Hepatocyte (in vitro differentiated cells): ENCODE measurements at regions not wholly inside any gene's neighbourhood (a gene's known extent, or its start where the extent isn't known, plus 50 kb on each side); places are given as distances from the start of the nearest gene placed in this dataset. TPM values are rescaled to one million over a fixed set of nuclear protein-coding genes. Genes with fewer than 3 reads are reported as not detected.

Experiments
- DNase-seq: peaks from one replicate; pipeline ENCODE4 v3.0.0-alpha.2; 2016; ENCODE audit warnings: low spot score
- H2AFZ ChIP-seq: fragments of 200-600 bp; sonication (generic); 2 replicates; pipeline ENCODE4 v1.6.0; 2016; ENCODE audit warnings: antibody characterized with exemption, mild to moderate bottlenecking
- H3K27ac ChIP-seq: fragments of 200-600 bp; sonication (generic); 2 replicates; pipeline ENCODE4 v1.5.1; 2016; ENCODE audit warnings: mild to moderate bottlenecking
- H3K27me3 ChIP-seq: fragments of 200-600 bp; sonication (generic); 2 replicates; pipeline ENCODE4 v1.6.1; 2016
- H3K36me3 ChIP-seq: fragments of 200-600 bp; sonication (generic); replicated peaks from 2 replicates; pipeline ENCODE4 v1.5.1; 2016; ENCODE audit warnings: low read depth; ENCODE audit not compliant: insufficient read depth
- H3K4me1 ChIP-seq: fragments of 200-600 bp; sonication (generic); 2 replicates; pipeline ENCODE4 v1.5.1; 2016; ENCODE audit warnings: mild to moderate bottlenecking, moderate library complexity; ENCODE audit not compliant: insufficient read depth
- H3K4me2 ChIP-seq: fragments of 200-600 bp; sonication (generic); 2 replicates; pipeline ENCODE4 v1.6.0; 2016
- H3K4me3 ChIP-seq: fragments of 200-600 bp; sonication (generic); 2 replicates; pipeline ENCODE4 v1.5.1; 2016; ENCODE audit warnings: mild to moderate bottlenecking
- H3K79me2 ChIP-seq: fragments of 200-600 bp; sonication (generic); 2 replicates; pipeline ENCODE4 v1.6.0; 2017; ENCODE audit warnings: mild to moderate bottlenecking
- H3K9me2 ChIP-seq: fragments of 200-600 bp; sonication (generic); replicated peaks from 2 replicates; pipeline ENCODE4 v1.6.0; 2017; ENCODE audit warnings: mild to moderate bottlenecking; ENCODE audit not compliant: insufficient read depth
- H3K9me3 ChIP-seq: fragments of 200-600 bp; sonication (generic); 2 replicates; pipeline ENCODE4 v1.5.1; 2016; ENCODE audit warnings: low read depth, mild to moderate bottlenecking
- H4K20me1 ChIP-seq: fragments of 200-600 bp; sonication (generic); 2 replicates; pipeline ENCODE4 v1.6.0; 2016; ENCODE audit warnings: mild to moderate bottlenecking; ENCODE audit not compliant: insufficient read depth, poor library complexity, severe bottlenecking
- EZH2 ChIP-seq: fragments of 200-600 bp; sonication (generic); IDR thresholded peaks from 2 replicates; pipeline ENCODE4 v1.6.1; 2016; ENCODE audit warnings: antibody characterized with exemption, mild to moderate bottlenecking, borderline replicate concordance
- EZH2phosphoT487 ChIP-seq: fragments of 200-600 bp; sonication (generic); IDR thresholded peaks from one replicate; pipeline ENCODE4 v1.6.1; 2018; ENCODE audit warnings: antibody characterized with exemption, mild to moderate bottlenecking, low read depth, moderate library complexity; ENCODE audit not compliant: unreplicated experiment, severe bottlenecking
- WGBS: methylation state at CpG from one replicate; pipeline ENCODE4 v1.1.6; 2016; ENCODE audit warnings: low lambda C conversion rate; ENCODE audit errors: missing lambda C conversion rate; 5-methylcytosine and 5-hydroxymethylcytosine counted together
- small RNA-seq: library from RNA; depleted of rRNA; stranded (forward); fragments of <200 nt; gene quantifications from one replicate; pipeline ENCODE3, GENCODE V24; 2014
- TF ChIP-seq, protein P1 (sequence below): fragments of 200-600 bp; sonication (generic); IDR thresholded peaks from 2 replicates; pipeline ENCODE4 v1.5.1; 2016; ENCODE audit warnings: antibody characterized with exemption, mild to moderate bottlenecking; ENCODE audit not compliant: poor library complexity

DNA sequence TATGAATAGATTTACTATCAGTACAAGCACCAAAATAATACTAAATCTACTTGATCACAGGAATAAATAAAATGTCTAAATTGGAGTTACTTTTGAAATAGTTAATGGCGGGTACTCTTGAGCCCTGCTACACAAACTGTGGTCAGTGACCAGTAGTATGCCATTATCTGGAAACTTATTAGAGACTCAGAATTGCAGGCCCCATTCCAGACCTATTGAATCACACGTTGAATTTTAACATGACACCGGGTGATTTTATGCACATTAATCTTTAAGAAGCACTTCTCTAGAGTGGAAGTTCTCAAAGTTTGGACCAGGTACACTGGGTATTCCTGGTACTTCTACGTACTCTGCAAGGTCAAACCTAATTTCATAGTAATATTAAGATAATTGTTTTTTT is 660.0 kb upstream of the POU3F4 start:
- TF ChIP-seq, protein P1, sequence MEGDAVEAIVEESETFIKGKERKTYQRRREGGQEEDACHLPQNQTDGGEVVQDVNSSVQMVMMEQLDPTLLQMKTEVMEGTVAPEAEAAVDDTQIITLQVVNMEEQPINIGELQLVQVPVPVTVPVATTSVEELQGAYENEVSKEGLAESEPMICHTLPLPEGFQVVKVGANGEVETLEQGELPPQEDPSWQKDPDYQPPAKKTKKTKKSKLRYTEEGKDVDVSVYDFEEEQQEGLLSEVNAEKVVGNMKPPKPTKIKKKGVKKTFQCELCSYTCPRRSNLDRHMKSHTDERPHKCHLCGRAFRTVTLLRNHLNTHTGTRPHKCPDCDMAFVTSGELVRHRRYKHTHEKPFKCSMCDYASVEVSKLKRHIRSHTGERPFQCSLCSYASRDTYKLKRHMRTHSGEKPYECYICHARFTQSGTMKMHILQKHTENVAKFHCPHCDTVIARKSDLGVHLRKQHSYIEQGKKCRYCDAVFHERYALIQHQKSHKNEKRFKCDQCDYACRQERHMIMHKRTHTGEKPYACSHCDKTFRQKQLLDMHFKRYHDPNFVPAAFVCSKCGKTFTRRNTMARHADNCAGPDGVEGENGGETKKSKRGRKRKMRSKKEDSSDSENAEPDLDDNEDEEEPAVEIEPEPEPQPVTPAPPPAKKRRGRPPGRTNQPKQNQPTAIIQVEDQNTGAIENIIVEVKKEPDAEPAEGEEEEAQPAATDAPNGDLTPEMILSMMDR, result no peak
- TF ChIP-seq EZH2 (no peak), EZH2phosphoT487 (no peak)

More for the DNA sequence above, 660.0 kb upstream of the POU3F4 start:
- Histone ChIP-seq H4K20me1 (no peaks in the 10 kb centered on the region), H3K79me2 (no peaks in the 10 kb centered on the region), H3K9me3 (no peaks in the 10 kb centered on the region), H3K4me3 (no peak overlapping the region), H3K9me2 (no peaks in the 10 kb centered on the region), H3K36me3 (no peaks in the 10 kb centered on the region), H3K27me3 (no peaks in the 10 kb centered on the region), H3K27ac (no peak overlapping the region), H2AFZ (no peak overlapping the region), H3K4me1 (no peaks in the 10 kb centered on the region), H3K4me2 (no peak overlapping the region)
- 74% methylated on average over 4 of the region's 4 CpGs for WGBS
- no peak for DNase-seq

Small RNAs in the stretch of these regions (small RNA-seq; reads per million reads assigned to genes)
- gene RF00394, result not detected
